ENCODE measurements at regions not wholly inside any gene's neighbourhood (a gene's known extent, or its start where the extent isn't known, plus 50 kb on each side); places are given as distances from the start of the nearest gene placed in this dataset.

- TF ChIP-seq CTCF (IDR thresholded peaks at IDR 0.05) (peak; percentile 48 to 76), POLR2A (IDR thresholded peaks at IDR 0.05) (no peak), POLR2AphosphoS5 (IDR thresholded peaks at IDR 0.05) (no peak)
Observed at GRCh38 chr16:73956587-73957494, 339.8 kb upstream of the PSMD7 start.

Data from suprapubic skin (tissue), 4 donors.